ENCODE measurements at regions not wholly inside any gene's neighbourhood (a gene's known extent, or its start where the extent isn't known, plus 50 kb on each side); places are given as distances from the start of the nearest gene placed in this dataset.
"Not testable (repeated sequence)": the region's sequence is repeated elsewhere in the genome, so short reads cannot be mapped to it uniquely, and the experiment has no call there.

- Histone ChIP-seq H3K27me3 (ENCODE audit: control insufficient read depth, insufficient read depth, low read length) (no peaks in the 10 kb centered on the region), H3K36me3 (ENCODE audit: control insufficient read depth, insufficient read depth, low read length) (no peaks in the 10 kb centered on the region), H3K4me3 (ENCODE audit: low read depth, low read length) (no peak overlapping the region)
- DNase-seq (ENCODE audit: low read depth) = no peak
- TF ChIP-seq, protein P1, sequence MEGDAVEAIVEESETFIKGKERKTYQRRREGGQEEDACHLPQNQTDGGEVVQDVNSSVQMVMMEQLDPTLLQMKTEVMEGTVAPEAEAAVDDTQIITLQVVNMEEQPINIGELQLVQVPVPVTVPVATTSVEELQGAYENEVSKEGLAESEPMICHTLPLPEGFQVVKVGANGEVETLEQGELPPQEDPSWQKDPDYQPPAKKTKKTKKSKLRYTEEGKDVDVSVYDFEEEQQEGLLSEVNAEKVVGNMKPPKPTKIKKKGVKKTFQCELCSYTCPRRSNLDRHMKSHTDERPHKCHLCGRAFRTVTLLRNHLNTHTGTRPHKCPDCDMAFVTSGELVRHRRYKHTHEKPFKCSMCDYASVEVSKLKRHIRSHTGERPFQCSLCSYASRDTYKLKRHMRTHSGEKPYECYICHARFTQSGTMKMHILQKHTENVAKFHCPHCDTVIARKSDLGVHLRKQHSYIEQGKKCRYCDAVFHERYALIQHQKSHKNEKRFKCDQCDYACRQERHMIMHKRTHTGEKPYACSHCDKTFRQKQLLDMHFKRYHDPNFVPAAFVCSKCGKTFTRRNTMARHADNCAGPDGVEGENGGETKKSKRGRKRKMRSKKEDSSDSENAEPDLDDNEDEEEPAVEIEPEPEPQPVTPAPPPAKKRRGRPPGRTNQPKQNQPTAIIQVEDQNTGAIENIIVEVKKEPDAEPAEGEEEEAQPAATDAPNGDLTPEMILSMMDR (IDR thresholded peaks at IDR 0.05; ENCODE audit: insufficient read depth, low read length, poor library complexity, severe bottlenecking) = no peak
Measured at GRCh38 chr17:63286254-63286653, 159.9 kb downstream of the CYB561 start.

GRCh38 chr17:63287006-63287405 lies 159.1 kb downstream of the CYB561 start:
- H3K27me3 ChIP-seq (ENCODE audit: control insufficient read depth, insufficient read depth, low read length); H3K36me3 ChIP-seq (ENCODE audit: control insufficient read depth, insufficient read depth, low read length): not testable (repeated sequence)

GRCh38 chr17:63289931-63290330 lies 156.2 kb downstream of the CYB561 start:
- no peaks in the 10 kb centered on the region for H3K27me3 ChIP-seq (ENCODE audit: control insufficient read depth, insufficient read depth, low read length)
- no peaks in the 10 kb centered on the region for H3K36me3 ChIP-seq (ENCODE audit: control insufficient read depth, insufficient read depth, low read length)
- no peak for DNase-seq (ENCODE audit: low read depth)
- H3K4me3 ChIP-seq (ENCODE audit: low read depth, low read length) = no peak overlapping the region
- TF ChIP-seq, protein P1 (IDR thresholded peaks at IDR 0.05; ENCODE audit: insufficient read depth, low read length, poor library complexity, severe bottlenecking) = no peak

More at GRCh38 chr17:63287006-63287405, 159.1 kb downstream of the CYB561 start:
- H3K4me3 ChIP-seq (ENCODE audit: low read depth, low read length); DNase-seq (ENCODE audit: low read depth): not testable (repeated sequence)

DNA sequence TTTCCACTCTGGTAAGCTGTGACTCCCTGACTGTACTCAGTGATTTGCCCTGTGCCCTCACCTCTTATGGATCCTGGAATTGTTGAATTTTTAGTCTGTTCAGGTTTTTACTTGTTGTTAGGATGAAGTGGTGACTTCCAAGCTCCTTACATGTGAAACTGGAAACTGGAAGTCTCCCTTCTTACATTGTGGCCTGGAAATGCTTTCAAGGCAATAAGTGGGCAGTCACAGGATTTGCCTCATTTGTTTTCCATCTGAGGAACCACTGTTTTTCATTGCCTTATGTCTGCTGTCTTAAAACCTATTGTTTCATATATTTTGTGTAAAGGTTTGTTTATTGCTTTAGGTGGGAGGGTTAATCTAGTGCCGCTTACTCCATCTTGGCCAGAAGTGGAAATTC lies 155.8 kb downstream of the CYB561 start:
- TF ChIP-seq, protein P1 (IDR thresholded peaks at IDR 0.05; ENCODE audit: insufficient read depth, low read length, poor library complexity, severe bottlenecking) = no peak
- Histone ChIP-seq H3K27me3 (ENCODE audit: control insufficient read depth, insufficient read depth, low read length) (no peaks in the 10 kb centered on the region), H3K4me3 (ENCODE audit: low read depth, low read length) (no peak overlapping the region), H3K36me3 (ENCODE audit: control insufficient read depth, insufficient read depth, low read length) (no peaks in the 10 kb centered on the region)
- DNase-seq (ENCODE audit: low read depth) = no peak

GRCh38 chr17:63290784-63291183 lies 155.3 kb downstream of the CYB561 start:
- DNase-seq (ENCODE audit: low read depth) = no peak
- no peaks in the 10 kb centered on the region for H3K36me3 ChIP-seq (ENCODE audit: control insufficient read depth, insufficient read depth, low read length)
- no peak overlapping the region for H3K4me3 ChIP-seq (ENCODE audit: low read depth, low read length)
- no peaks in the 10 kb centered on the region for H3K27me3 ChIP-seq (ENCODE audit: control insufficient read depth, insufficient read depth, low read length)
- TF ChIP-seq, protein P1 (IDR thresholded peaks at IDR 0.05; ENCODE audit: insufficient read depth, low read length, poor library complexity, severe bottlenecking) = no peak

- H3K27me3 ChIP-seq (ENCODE audit: control insufficient read depth, insufficient read depth, low read length) = no peaks in the 10 kb centered on the region
- no peak for DNase-seq (ENCODE audit: low read depth)
- TF ChIP-seq, protein P1 (IDR thresholded peaks at IDR 0.05; ENCODE audit: insufficient read depth, low read length, poor library complexity, severe bottlenecking) = no peak
- H3K4me3 ChIP-seq (ENCODE audit: low read depth, low read length) = no peak overlapping the region
- H3K36me3 ChIP-seq (ENCODE audit: control insufficient read depth, insufficient read depth, low read length) = no peaks in the 10 kb centered on the region
Measured at GRCh38 chr17:63291258-63291657, 154.8 kb downstream of the CYB561 start.

All from kidney epithelial cell (primary cell).